Caco-2 (cell line): ENCODE measurements at regions not wholly inside any gene's neighbourhood (a gene's known extent, or its start where the extent isn't known, plus 50 kb on each side); places are given as distances from the start of the nearest gene placed in this dataset.

ENCODE experiments used
- BruUV-seq: library from RNA; stranded (reverse); fragments of 400-500 nt; replicated peaks from 2 replicates; lab custom pipeline; 2021; lab: Mats Ljungman, UMichigan
- CTCF ChIA-PET: fragments of 300-600 bp; sonication (Branson Sonifier 250); formaldehyde crosslinking; loops from one replicate; lab custom pipeline; 2022; ENCODE audit warnings: antibody characterized with exemption; lab: Charles Lee
- POLR2A ChIA-PET: fragments of 300-600 bp; sonication (Branson Sonifier 250); formaldehyde crosslinking; loops from one replicate; lab custom pipeline; 2022; ENCODE audit warnings: antibody characterized with exemption; lab: Charles Lee
- DNase-seq, 2 experiments: peaks; one replicate each; pipeline versions ENCODE4 v3.0.0 to v3.0.0-alpha.2; 2020 to 2022
- H3K27me3 ChIP-seq: replicated peaks from 2 replicates; pipeline ENCODE4 v1.6.0; 2011; ENCODE audit warnings: low read length; ENCODE audit not compliant: control insufficient read depth, insufficient read depth
- H3K36me3 ChIP-seq: 2 replicates; pipeline ENCODE4 v1.5.1; 2011; ENCODE audit warnings: low read length; ENCODE audit not compliant: control insufficient read depth, insufficient read depth
- H3K4me1 ChIP-seq: fragments of 250-450 bp; sonication (Bioruptor Pico); 2 replicates; pipeline ENCODE4 v1.5.1; 2020; ENCODE audit warnings: mild to moderate bottlenecking
- H3K4me3 ChIP-seq: 2 replicates; pipeline ENCODE4 v1.5.1; 2011; ENCODE audit warnings: low read depth, mild to moderate bottlenecking, control low read depth, low read length
- H3K9me3 ChIP-seq: fragments of 250-450 bp; sonication (Bioruptor Pico); 2 replicates; pipeline ENCODE4 v1.5.1; 2020; ENCODE audit warnings: mild to moderate bottlenecking, moderate library complexity
- H3K27ac Mint-ChIP-seq: one replicate; pipeline ENCODE4 v1.8.0; 2022; ENCODE audit warnings: mixed read lengths; ENCODE audit not compliant: unreplicated experiment
- H3K27me3 Mint-ChIP-seq: one replicate; pipeline ENCODE4 v1.8.0; 2022; ENCODE audit warnings: mixed read lengths; ENCODE audit not compliant: insufficient read depth, unreplicated experiment
- H3K36me3 Mint-ChIP-seq: one replicate; pipeline ENCODE4 v1.8.0; 2022; ENCODE audit warnings: mild to moderate bottlenecking, mixed read lengths; ENCODE audit not compliant: insufficient read depth, unreplicated experiment
- H3K4me1 Mint-ChIP-seq: one replicate; pipeline ENCODE4 v1.8.0; 2022; ENCODE audit warnings: low read depth, mixed read lengths; ENCODE audit not compliant: unreplicated experiment
- H3K4me3 Mint-ChIP-seq: one replicate; pipeline ENCODE4 v1.8.0; 2022; ENCODE audit warnings: mild to moderate bottlenecking, moderate library complexity, mixed read lengths; ENCODE audit not compliant: unreplicated experiment
- H3K9me3 Mint-ChIP-seq: one replicate; pipeline ENCODE4 v1.8.0; 2022; ENCODE audit warnings: mixed read lengths; ENCODE audit not compliant: unreplicated experiment
- intact Hi-C: fragments of 100-400 bp; cut with micrococcal nuclease; formaldehyde crosslinking; loops from one replicate; pipeline ENCODE4 v1.10.0; 2022; ENCODE audit not compliant: unreplicated experiment
- TF ChIP-seq, protein P1 (sequence below), 2 experiments: fragments of 200-600 bp in 1 of 2; IDR thresholded peaks; 1 replicate in 1 of 2; 2 replicates in 1 of 2; pipeline versions ENCODE4 v1.5.1 to v1.8.0; 2011 to 2022; ENCODE audit warnings: antibody characterized with exemption in 1 of 2, control low read depth in 1 of 2, inconsistent platforms in 1 of 2, low read depth in 1 of 2, low read length in 1 of 2, mild to moderate bottlenecking in 1 of 2, moderate library complexity in 1 of 2; ENCODE audit not compliant: insufficient read depth in 1 of 2, severe bottlenecking in 1 of 2, unreplicated experiment in 1 of 2

DNA sequence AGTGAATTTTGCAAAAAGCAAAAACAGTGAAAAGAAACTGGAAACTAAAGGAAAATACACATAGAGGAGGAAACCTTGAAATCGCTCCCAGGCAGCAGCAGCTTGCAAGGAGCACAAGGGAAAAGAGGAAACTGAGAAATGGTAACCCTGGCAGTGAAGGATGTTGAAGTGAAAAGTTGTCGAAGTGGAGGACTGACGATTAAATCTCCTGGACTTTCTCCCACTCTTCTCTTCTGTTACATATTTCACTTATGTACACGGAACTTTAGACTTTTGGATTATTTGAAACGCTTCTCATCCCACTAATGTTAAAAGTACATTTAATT lies 388.8 kb upstream of the USP15 start:
- POLR2A ChIA-PET: no interaction called here
- intact Hi-C loops: no loop called here
- H3K36me3 Mint-ChIP-seq: no peaks in the 10 kb centered on the region

DNA sequence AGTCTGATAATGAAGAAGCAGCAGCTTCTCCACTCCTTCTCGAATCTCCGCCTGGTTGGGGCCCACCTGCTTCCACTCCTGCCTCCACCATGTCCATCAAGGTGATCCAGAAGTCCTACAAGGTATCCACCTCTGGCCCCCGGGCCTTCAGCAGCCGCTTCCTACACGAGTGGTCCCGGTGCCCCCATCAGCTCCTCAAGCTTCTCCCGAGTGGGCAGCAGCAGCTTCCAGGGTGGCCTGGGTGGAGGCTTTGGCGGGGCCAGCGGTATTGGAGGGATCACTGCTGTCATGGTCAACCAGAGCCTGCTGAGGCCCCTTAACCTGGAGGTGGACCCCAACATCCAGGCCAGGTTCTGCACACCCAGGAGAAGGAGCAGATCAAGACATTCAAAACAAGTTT lies 381.0 kb upstream of the USP15 start:
- H3K9me3 ChIP-seq: no peaks in the 10 kb centered on the region
- no peaks in the 10 kb centered on the region for H3K4me1 ChIP-seq
- Mint-ChIP-seq H3K27me3 (no peaks in the 10 kb centered on the region), H3K4me1 (no peaks in the 10 kb centered on the region), H3K9me3 (no peaks in the 10 kb centered on the region), H3K4me3 (no peak overlapping the region), H3K27ac (no peak overlapping the region), H3K36me3 (no peaks in the 10 kb centered on the region)
- intact Hi-C loops: no loop called here
- ChIA-PET POLR2A (no interaction called here), CTCF (no interaction called here)
- TF ChIP-seq, protein P1, sequence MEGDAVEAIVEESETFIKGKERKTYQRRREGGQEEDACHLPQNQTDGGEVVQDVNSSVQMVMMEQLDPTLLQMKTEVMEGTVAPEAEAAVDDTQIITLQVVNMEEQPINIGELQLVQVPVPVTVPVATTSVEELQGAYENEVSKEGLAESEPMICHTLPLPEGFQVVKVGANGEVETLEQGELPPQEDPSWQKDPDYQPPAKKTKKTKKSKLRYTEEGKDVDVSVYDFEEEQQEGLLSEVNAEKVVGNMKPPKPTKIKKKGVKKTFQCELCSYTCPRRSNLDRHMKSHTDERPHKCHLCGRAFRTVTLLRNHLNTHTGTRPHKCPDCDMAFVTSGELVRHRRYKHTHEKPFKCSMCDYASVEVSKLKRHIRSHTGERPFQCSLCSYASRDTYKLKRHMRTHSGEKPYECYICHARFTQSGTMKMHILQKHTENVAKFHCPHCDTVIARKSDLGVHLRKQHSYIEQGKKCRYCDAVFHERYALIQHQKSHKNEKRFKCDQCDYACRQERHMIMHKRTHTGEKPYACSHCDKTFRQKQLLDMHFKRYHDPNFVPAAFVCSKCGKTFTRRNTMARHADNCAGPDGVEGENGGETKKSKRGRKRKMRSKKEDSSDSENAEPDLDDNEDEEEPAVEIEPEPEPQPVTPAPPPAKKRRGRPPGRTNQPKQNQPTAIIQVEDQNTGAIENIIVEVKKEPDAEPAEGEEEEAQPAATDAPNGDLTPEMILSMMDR (IDR thresholded peaks at IDR 0.05; ENCODE audit: insufficient read depth in 1 of 2, low read depth in 1 of 2, low read length in 1 of 2, severe bottlenecking in 1 of 2, unreplicated experiment in 1 of 2): no peak
- no TSS peak for BruUV-seq
- H3K36me3 ChIP-seq: no peaks in the 10 kb centered on the region
- no peak for DNase-seq
- H3K27me3 ChIP-seq: no peaks in the 10 kb centered on the region
- no peak overlapping the region for H3K4me3 ChIP-seq

More for the DNA sequence above, 388.8 kb upstream of the USP15 start:
- Mint-ChIP-seq H3K27me3 (no peaks in the 10 kb centered on the region), H3K4me3 (no peak overlapping the region), H3K27ac (no peak overlapping the region), H3K9me3 (no peaks in the 10 kb centered on the region), H3K4me1 (no peaks in the 10 kb centered on the region)
- H3K4me1 ChIP-seq: no peaks in the 10 kb centered on the region
- CTCF ChIA-PET: no interaction called here
- no peak overlapping the region for H3K4me3 ChIP-seq
- H3K27me3 ChIP-seq: no peaks in the 10 kb centered on the region
- no peaks in the 10 kb centered on the region for H3K9me3 ChIP-seq
- H3K36me3 ChIP-seq: no peaks in the 10 kb centered on the region
- no TSS peak for BruUV-seq
- no peak for DNase-seq
- TF ChIP-seq, protein P1 (IDR thresholded peaks at IDR 0.05; ENCODE audit: insufficient read depth in 1 of 2, low read depth in 1 of 2, low read length in 1 of 2, severe bottlenecking in 1 of 2, unreplicated experiment in 1 of 2): no peak

DNA sequence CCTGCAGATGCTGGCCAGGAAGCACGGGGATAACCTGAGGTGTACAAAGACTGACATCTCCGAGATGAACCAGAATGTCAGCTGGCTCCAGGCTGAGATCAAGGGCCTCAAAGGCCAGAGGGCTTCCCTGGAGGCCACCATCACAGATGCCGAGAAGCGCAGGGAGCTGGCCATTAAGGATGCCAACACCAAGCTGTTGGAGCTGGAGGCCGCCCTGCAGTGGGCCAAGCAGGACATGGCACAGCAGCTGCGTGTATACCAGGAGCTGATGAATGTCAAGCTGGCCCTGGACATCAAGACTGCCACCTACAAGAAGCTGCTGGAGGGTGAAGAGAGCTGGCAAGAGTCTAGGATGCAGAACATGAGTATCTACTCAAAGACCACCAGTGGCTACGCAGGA lies 380.0 kb upstream of the USP15 start:
- TF ChIP-seq, protein P1 (IDR thresholded peaks at IDR 0.05; ENCODE audit: insufficient read depth in 1 of 2, low read depth in 1 of 2, low read length in 1 of 2, severe bottlenecking in 1 of 2, unreplicated experiment in 1 of 2): no peak
- Histone ChIP-seq H3K27me3 (no peaks in the 10 kb centered on the region), H3K9me3 (no peaks in the 10 kb centered on the region), H3K36me3 (no peaks in the 10 kb centered on the region), H3K4me3 (no peak overlapping the region), H3K4me1 (no peaks in the 10 kb centered on the region)
- peaks cover 2% of the 10 kb centered on the region for H3K27me3 Mint-ChIP-seq
- no peak overlapping the region for H3K27ac Mint-ChIP-seq
- H3K36me3 Mint-ChIP-seq: no peaks in the 10 kb centered on the region
- no peaks in the 10 kb centered on the region for H3K4me1 Mint-ChIP-seq
- POLR2A ChIA-PET: no interaction called here
- no TSS peak for BruUV-seq
- no peak for DNase-seq
- H3K9me3 Mint-ChIP-seq: no peaks in the 10 kb centered on the region
- H3K4me3 Mint-ChIP-seq: no peak overlapping the region
- intact Hi-C loops: no loop called here
- CTCF ChIA-PET: no interaction called here
